Activated CD8-positive, alpha-beta T cell treated with anti-CD3 and anti-CD28 coated beads for 36 hours (primary cell): ENCODE measurements at regions not wholly inside any gene's neighbourhood (a gene's known extent, or its start where the extent isn't known, plus 50 kb on each side); places are given as distances from the start of the nearest gene placed in this dataset.

Source experiments
- ATAC-seq: fragments of 200-7000 bp; cut with Tn5 transposase; one replicate; pipeline ENCODE4 v1.10.0; 2021; ENCODE audit warnings: mild to moderate bottlenecking, moderate library complexity
- CTCF ChIA-PET: fragments of 350-600 bp; sonication (Branson Sonifier 250); formaldehyde crosslinking; loops from one replicate; lab custom pipeline; 2021; ENCODE audit warnings: antibody characterized with exemption; lab: Charles Lee
- POLR2A ChIA-PET: fragments of 350-600 bp; sonication (Branson Sonifier 250); formaldehyde crosslinking; loops from one replicate; lab custom pipeline; 2021; ENCODE audit warnings: antibody characterized with exemption; lab: Charles Lee
- DNase-seq: peaks from one replicate; pipeline ENCODE4 v3.0.0-alpha.2; 2020
- H3K27ac Mint-ChIP-seq: one replicate; pipeline ENCODE4 v1.8.0; 2021; ENCODE audit warnings: mild to moderate bottlenecking, mixed read lengths
- H3K27me3 Mint-ChIP-seq: one replicate; pipeline ENCODE4 v1.8.0; 2021; ENCODE audit warnings: mixed read lengths
- H3K36me3 Mint-ChIP-seq: one replicate; pipeline ENCODE4 v1.8.0; 2021; ENCODE audit warnings: low read depth, mixed read lengths
- H3K4me1 Mint-ChIP-seq: one replicate; pipeline ENCODE4 v1.8.0; 2021; ENCODE audit warnings: low read depth, mixed read lengths
- H3K4me3 Mint-ChIP-seq: one replicate; pipeline ENCODE4 v1.8.0; 2021; ENCODE audit warnings: mild to moderate bottlenecking, moderate library complexity, mixed read lengths
- H3K9me3 Mint-ChIP-seq: one replicate; pipeline ENCODE4 v1.8.0; 2021; ENCODE audit warnings: mixed read lengths
- intact Hi-C: fragments of 100-400 bp; cut with micrococcal nuclease; formaldehyde crosslinking; loops from one replicate; pipeline ENCODE4 v1.10.0; 2022
- TF ChIP-seq, protein P1 (sequence below): fragments of 200-600 bp; IDR thresholded peaks from one replicate; pipeline ENCODE4 v1.8.0; 2022; ENCODE audit warnings: antibody characterized with exemption, mild to moderate bottlenecking

DNA sequence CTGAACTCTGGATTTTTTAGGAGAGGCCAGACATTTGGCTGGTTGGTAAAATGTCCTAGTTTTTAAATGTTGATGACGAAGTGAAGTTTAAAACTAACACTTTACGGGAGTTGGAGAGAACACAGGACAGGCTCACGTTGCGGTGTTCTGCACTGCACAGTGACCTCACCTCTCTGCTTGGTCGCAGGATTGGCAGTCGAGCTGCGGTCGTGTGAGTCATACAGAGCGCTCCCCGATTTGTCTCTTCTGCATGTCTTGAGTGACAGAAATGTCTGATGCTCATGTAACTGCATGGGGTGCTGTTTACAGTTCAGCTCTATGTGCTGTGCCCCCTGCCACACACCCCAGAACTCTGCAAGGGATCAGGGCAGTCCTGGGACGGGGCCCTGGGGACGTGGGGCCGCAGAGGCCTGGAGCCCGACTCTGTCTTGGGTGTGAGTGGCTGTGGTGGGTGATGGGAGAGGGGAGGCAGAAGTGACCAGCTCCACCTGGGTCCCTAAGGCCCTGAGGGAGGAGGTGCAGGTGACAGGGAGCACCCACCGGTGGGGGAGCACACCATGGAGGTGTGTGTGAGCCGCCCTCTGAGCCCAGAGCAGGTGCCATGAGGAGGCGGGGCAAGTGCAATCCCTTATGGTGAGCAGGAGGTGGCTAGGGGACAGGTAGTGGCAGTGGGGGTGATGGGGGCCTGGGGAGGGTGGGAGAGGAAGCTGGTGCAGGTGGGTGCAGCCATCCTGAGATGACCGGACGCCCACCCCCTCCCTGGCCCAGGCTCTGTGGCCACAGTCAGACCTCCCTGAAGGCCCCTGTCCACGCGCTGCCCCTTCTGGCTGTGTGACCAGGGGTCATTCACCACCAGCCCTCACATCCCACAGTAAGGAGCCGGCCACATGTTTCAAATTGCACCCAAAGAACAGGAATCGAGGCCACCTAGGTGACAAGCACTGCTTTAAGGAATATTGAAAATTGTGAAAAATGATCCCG, 77.9 kb upstream of the ADRA2C start:
- ChIA-PET CTCF (no interaction called here), POLR2A (no interaction called here)
- no peaks in the 10 kb centered on the region for H3K4me1 Mint-ChIP-seq
- TF ChIP-seq, protein P1, sequence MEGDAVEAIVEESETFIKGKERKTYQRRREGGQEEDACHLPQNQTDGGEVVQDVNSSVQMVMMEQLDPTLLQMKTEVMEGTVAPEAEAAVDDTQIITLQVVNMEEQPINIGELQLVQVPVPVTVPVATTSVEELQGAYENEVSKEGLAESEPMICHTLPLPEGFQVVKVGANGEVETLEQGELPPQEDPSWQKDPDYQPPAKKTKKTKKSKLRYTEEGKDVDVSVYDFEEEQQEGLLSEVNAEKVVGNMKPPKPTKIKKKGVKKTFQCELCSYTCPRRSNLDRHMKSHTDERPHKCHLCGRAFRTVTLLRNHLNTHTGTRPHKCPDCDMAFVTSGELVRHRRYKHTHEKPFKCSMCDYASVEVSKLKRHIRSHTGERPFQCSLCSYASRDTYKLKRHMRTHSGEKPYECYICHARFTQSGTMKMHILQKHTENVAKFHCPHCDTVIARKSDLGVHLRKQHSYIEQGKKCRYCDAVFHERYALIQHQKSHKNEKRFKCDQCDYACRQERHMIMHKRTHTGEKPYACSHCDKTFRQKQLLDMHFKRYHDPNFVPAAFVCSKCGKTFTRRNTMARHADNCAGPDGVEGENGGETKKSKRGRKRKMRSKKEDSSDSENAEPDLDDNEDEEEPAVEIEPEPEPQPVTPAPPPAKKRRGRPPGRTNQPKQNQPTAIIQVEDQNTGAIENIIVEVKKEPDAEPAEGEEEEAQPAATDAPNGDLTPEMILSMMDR = no peak
- H3K4me3 Mint-ChIP-seq = no peak overlapping the region
- intact Hi-C loops = no loop called here
- DNase-seq = no peak
- H3K27me3 Mint-ChIP-seq = peaks cover 4% of the 10 kb centered on the region
- no peaks in the 10 kb centered on the region for H3K9me3 Mint-ChIP-seq
- no peak overlapping the region for H3K27ac Mint-ChIP-seq
- H3K36me3 Mint-ChIP-seq = no peaks in the 10 kb centered on the region
- ATAC-seq = no peak

DNA sequence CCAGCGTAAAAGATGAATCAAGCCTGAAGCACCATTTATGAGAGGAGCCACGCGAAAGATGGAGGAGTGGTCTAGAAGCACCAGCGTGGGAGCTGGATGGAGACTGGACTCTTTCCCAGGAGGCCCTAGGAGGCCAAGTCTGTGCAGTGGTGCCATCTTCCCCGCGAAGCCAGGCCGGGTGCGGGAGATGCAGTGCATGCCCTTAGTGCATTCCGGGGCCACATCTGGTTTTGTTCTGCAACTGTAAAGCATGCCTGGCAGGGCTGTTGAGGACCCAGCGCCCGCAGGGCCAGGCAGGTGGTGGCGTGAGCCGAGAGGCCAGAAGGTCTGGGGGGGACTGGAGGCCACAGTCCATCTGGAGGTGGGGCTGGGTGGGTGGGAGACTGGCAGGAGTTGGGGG, 78.6 kb upstream of the ADRA2C start:
- ChIA-PET CTCF (no interaction called here), POLR2A (no interaction called here)
- intact Hi-C loops = no loop called here
- Mint-ChIP-seq H3K36me3 (no peaks in the 10 kb centered on the region), H3K4me3 (no peak overlapping the region), H3K27me3 (peaks cover 4% of the 10 kb centered on the region), H3K4me1 (no peaks in the 10 kb centered on the region), H3K27ac (no peak overlapping the region), H3K9me3 (no peaks in the 10 kb centered on the region)
- TF ChIP-seq, protein P1 = no peak
- ATAC-seq = no peak
- DNase-seq = no peak

DNA sequence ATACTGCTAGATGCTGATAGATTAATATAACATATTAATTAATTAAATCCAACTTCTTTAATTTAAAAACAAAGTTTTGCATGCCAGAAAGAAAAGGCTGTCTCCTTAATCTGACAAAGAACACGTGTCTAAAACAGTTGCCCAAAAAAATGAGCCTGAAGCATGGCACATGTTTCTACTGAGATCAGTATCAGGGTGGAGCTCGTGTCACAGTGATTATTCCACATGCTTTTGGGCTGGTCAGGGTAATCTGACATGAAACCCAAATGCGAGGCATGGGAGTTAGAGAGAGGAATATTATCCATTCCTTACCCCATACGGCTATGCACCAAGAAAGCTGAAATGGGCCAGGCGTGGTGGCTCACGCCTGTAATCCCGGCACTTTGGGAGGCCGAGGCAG, 79.4 kb upstream of the ADRA2C start:
- Mint-ChIP-seq H3K4me1 (no peaks in the 10 kb centered on the region), H3K4me3 (no peak overlapping the region), H3K27ac (no peak overlapping the region), H3K27me3 (peaks cover 4% of the 10 kb centered on the region), H3K36me3 (no peaks in the 10 kb centered on the region), H3K9me3 (no peaks in the 10 kb centered on the region)
- ATAC-seq (no peak), DNase-seq (no peak)
- POLR2A ChIA-PET = no interaction called here
- TF ChIP-seq, protein P1 = no peak
- CTCF ChIA-PET = no interaction called here
- intact Hi-C loops = no loop called here

DNA sequence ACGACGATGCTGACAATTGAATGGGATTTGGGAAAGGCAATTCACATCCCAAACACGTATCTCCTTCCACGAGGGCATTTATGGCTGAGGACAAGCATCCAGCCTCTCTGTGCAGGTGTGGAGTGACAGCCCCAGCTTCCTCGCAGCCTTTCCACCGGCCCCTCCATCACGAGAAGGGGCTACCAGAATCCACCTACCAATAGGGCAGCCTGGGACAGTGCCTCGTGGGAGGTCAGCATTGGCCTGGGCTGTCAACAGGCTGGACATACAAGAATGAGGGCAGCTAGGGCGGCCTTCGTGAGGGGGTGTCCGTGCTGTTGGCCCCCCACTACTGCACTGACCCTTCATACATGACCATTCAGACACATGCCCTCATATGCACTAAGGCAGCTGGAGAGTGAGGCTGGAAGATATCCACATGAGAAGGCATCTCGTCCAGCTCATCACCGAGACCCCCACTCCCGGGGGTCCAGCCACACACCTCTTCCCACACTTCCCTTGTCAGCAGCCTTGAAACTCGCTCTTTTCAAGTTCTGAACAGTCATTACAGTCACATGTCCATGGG, 81.0 kb upstream of the ADRA2C start:
- DNase-seq (no peak), ATAC-seq (no peak)
- H3K27me3 Mint-ChIP-seq = peaks cover 4% of the 10 kb centered on the region
- ChIA-PET POLR2A (no interaction called here), CTCF (no interaction called here)
- H3K36me3 Mint-ChIP-seq = no peaks in the 10 kb centered on the region
- H3K4me3 Mint-ChIP-seq = no peak overlapping the region
- no peaks in the 10 kb centered on the region for H3K9me3 Mint-ChIP-seq
- no peak overlapping the region for H3K27ac Mint-ChIP-seq
- TF ChIP-seq, protein P1 = no peak
- no peaks in the 10 kb centered on the region for H3K4me1 Mint-ChIP-seq
- intact Hi-C loops = no loop called here

DNA sequence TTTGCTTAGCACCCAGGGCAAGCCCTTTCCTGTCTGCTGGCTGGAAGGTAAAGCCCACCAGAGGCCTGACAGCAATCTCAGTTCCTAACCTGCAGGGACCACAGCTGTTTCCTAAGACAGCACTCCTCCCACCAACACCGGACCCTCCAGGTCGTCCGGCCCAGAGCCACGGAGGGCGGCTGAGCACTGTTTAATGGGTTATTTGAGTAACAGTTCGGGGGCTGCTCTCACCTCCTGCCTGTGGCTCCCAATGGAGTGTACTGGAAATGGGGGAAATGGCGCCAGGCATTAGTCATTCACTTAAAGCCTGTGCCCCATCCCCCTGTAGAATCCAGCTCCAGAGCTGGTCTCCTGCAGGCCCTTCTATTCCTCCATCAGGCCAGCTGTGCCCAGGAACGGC, 81.6 kb upstream of the ADRA2C start:
- H3K4me3 Mint-ChIP-seq = no peak overlapping the region
- TF ChIP-seq, protein P1 = no peak
- no peak for ATAC-seq
- no peaks in the 10 kb centered on the region for H3K4me1 Mint-ChIP-seq
- H3K36me3 Mint-ChIP-seq = no peaks in the 10 kb centered on the region
- ChIA-PET POLR2A (no interaction called here), CTCF (no interaction called here)
- intact Hi-C loops = no loop called here
- no peak overlapping the region for H3K27ac Mint-ChIP-seq
- DNase-seq = no peak
- peaks cover 4% of the 10 kb centered on the region for H3K27me3 Mint-ChIP-seq
- no peaks in the 10 kb centered on the region for H3K9me3 Mint-ChIP-seq
